ENCODE measurements at regions not wholly inside any gene's neighbourhood (a gene's known extent, or its start where the extent isn't known, plus 50 kb on each side); places are given as distances from the start of the nearest gene placed in this dataset.

- no peaks in the 10 kb centered on the region for H3K9me3 ChIP-seq (ENCODE audit: control insufficient read depth, low read depth, low read length)
- no CpG with 5 or more reads among the region's 13 CpGs for WGBS (ENCODE audit: insufficient coverage, low lambda C conversion rate)
- H3K4me1 ChIP-seq (ENCODE audit: control insufficient read depth, insufficient read depth, low read length): no peaks in the 10 kb centered on the region
- no peak overlapping the region for H3K27ac ChIP-seq (ENCODE audit: low read length)
- no peak for DNase-seq
- no peak overlapping the region for H3K4me3 ChIP-seq (ENCODE audit: low read length)
- H3K27me3 ChIP-seq (ENCODE audit: control insufficient read depth, insufficient read depth, low read length): no peaks in the 10 kb centered on the region
- no peaks in the 10 kb centered on the region for H3K36me3 ChIP-seq (ENCODE audit: control insufficient read depth, insufficient read depth, low read length)
These were observed 406.5 kb upstream of the SHH start for GRCh38 chr7:156218544-156219306.

GRCh38 chr7:156217803-156218202 is 405.5 kb upstream of the SHH start:
- H3K9me3 ChIP-seq (ENCODE audit: control insufficient read depth, low read depth, low read length): no peaks in the 10 kb centered on the region
- H3K27me3 ChIP-seq (ENCODE audit: control insufficient read depth, insufficient read depth, low read length): no peaks in the 10 kb centered on the region
- H3K4me3 ChIP-seq (ENCODE audit: low read length): no peak overlapping the region
- no peaks in the 10 kb centered on the region for H3K36me3 ChIP-seq (ENCODE audit: control insufficient read depth, insufficient read depth, low read length)
- 100% methylated on average over 2 of the region's 6 CpGs for WGBS (ENCODE audit: insufficient coverage, low lambda C conversion rate)
- no peak overlapping the region for H3K27ac ChIP-seq (ENCODE audit: low read length)
- DNase-seq: no peak
- H3K4me1 ChIP-seq (ENCODE audit: control insufficient read depth, insufficient read depth, low read length): no peaks in the 10 kb centered on the region

GRCh38 chr7:156209087-156209486 is 396.8 kb upstream of the SHH start:
- no peaks in the 10 kb centered on the region for H3K4me1 ChIP-seq (ENCODE audit: control insufficient read depth, insufficient read depth, low read length)
- no peaks in the 10 kb centered on the region for H3K36me3 ChIP-seq (ENCODE audit: control insufficient read depth, insufficient read depth, low read length)
- DNase-seq: no peak
- no peaks in the 10 kb centered on the region for H3K27me3 ChIP-seq (ENCODE audit: control insufficient read depth, insufficient read depth, low read length)
- no CpG with 5 or more reads among the region's 7 CpGs for WGBS (ENCODE audit: insufficient coverage, low lambda C conversion rate)
- no peak overlapping the region for H3K4me3 ChIP-seq (ENCODE audit: low read length)
- no peak overlapping the region for H3K27ac ChIP-seq (ENCODE audit: low read length)
- H3K9me3 ChIP-seq (ENCODE audit: control insufficient read depth, low read depth, low read length): no peaks in the 10 kb centered on the region

- Histone ChIP-seq H3K9me3 (ENCODE audit: control insufficient read depth, low read depth, low read length) (no peaks in the 10 kb centered on the region), H3K4me1 (ENCODE audit: control insufficient read depth, insufficient read depth, low read length) (no peaks in the 10 kb centered on the region), H3K4me3 (ENCODE audit: low read length) (no peak overlapping the region), H3K27me3 (ENCODE audit: control insufficient read depth, insufficient read depth, low read length) (no peaks in the 10 kb centered on the region), H3K27ac (ENCODE audit: low read length) (no peak overlapping the region), H3K36me3 (ENCODE audit: control insufficient read depth, insufficient read depth, low read length) (no peaks in the 10 kb centered on the region)
- DNase-seq: no peak
- no CpG with 5 or more reads among the region's 6 CpGs for WGBS (ENCODE audit: insufficient coverage, low lambda C conversion rate)
These were observed 395.0 kb upstream of the SHH start for GRCh38 chr7:156207306-156207705.

- WGBS (ENCODE audit: insufficient coverage, low lambda C conversion rate): no CpG with 5 or more reads among the region's 8 CpGs
- H3K4me3 ChIP-seq (ENCODE audit: low read length): no peak overlapping the region
- no peaks in the 10 kb centered on the region for H3K9me3 ChIP-seq (ENCODE audit: control insufficient read depth, low read depth, low read length)
- H3K27ac ChIP-seq (ENCODE audit: low read length): no peak overlapping the region
- no peaks in the 10 kb centered on the region for H3K27me3 ChIP-seq (ENCODE audit: control insufficient read depth, insufficient read depth, low read length)
- H3K4me1 ChIP-seq (ENCODE audit: control insufficient read depth, insufficient read depth, low read length): no peaks in the 10 kb centered on the region
- no peak for DNase-seq
- H3K36me3 ChIP-seq (ENCODE audit: control insufficient read depth, insufficient read depth, low read length): no peaks in the 10 kb centered on the region
These were observed 393.9 kb upstream of the SHH start for GRCh38 chr7:156206174-156206573.

- Histone ChIP-seq H3K27me3 (ENCODE audit: control insufficient read depth, insufficient read depth, low read length) (no peaks in the 10 kb centered on the region), H3K9me3 (ENCODE audit: control insufficient read depth, low read depth, low read length) (no peaks in the 10 kb centered on the region), H3K4me3 (ENCODE audit: low read length) (no peak overlapping the region), H3K4me1 (ENCODE audit: control insufficient read depth, insufficient read depth, low read length) (no peaks in the 10 kb centered on the region), H3K27ac (ENCODE audit: low read length) (no peak overlapping the region), H3K36me3 (ENCODE audit: control insufficient read depth, insufficient read depth, low read length) (no peaks in the 10 kb centered on the region)
- no peak for DNase-seq
- no CpG with 5 or more reads among the region's 6 CpGs for WGBS (ENCODE audit: insufficient coverage, low lambda C conversion rate)
These were observed 392.6 kb upstream of the SHH start for GRCh38 chr7:156204820-156205219.

GRCh38 chr7:156203923-156204322 is 391.7 kb upstream of the SHH start:
- no CpG with 5 or more reads among the region's 10 CpGs for WGBS (ENCODE audit: insufficient coverage, low lambda C conversion rate)
- Histone ChIP-seq H3K4me1 (ENCODE audit: control insufficient read depth, insufficient read depth, low read length) (no peaks in the 10 kb centered on the region), H3K9me3 (ENCODE audit: control insufficient read depth, low read depth, low read length) (no peaks in the 10 kb centered on the region), H3K27ac (ENCODE audit: low read length) (no peak overlapping the region), H3K36me3 (ENCODE audit: control insufficient read depth, insufficient read depth, low read length) (no peaks in the 10 kb centered on the region), H3K4me3 (ENCODE audit: low read length) (no peak overlapping the region), H3K27me3 (ENCODE audit: control insufficient read depth, insufficient read depth, low read length) (no peaks in the 10 kb centered on the region)
- DNase-seq: no peak

- no peaks in the 10 kb centered on the region for H3K4me1 ChIP-seq (ENCODE audit: control insufficient read depth, insufficient read depth, low read length)
- no peaks in the 10 kb centered on the region for H3K27me3 ChIP-seq (ENCODE audit: control insufficient read depth, insufficient read depth, low read length)
- no peaks in the 10 kb centered on the region for H3K36me3 ChIP-seq (ENCODE audit: control insufficient read depth, insufficient read depth, low read length)
- DNase-seq: no peak
- no peak overlapping the region for H3K4me3 ChIP-seq (ENCODE audit: low read length)
- WGBS (ENCODE audit: insufficient coverage, low lambda C conversion rate): 100% methylated on average over 1 of the region's 9 CpGs
- H3K27ac ChIP-seq (ENCODE audit: low read length): no peak overlapping the region
- no peaks in the 10 kb centered on the region for H3K9me3 ChIP-seq (ENCODE audit: control insufficient read depth, low read depth, low read length)
These were observed 386.0 kb upstream of the SHH start for GRCh38 chr7:156198277-156198676.

GRCh38 chr7:156196649-156197048 is 384.4 kb upstream of the SHH start:
- no peaks in the 10 kb centered on the region for H3K36me3 ChIP-seq (ENCODE audit: control insufficient read depth, insufficient read depth, low read length)
- no peaks in the 10 kb centered on the region for H3K27me3 ChIP-seq (ENCODE audit: control insufficient read depth, insufficient read depth, low read length)
- H3K4me3 ChIP-seq (ENCODE audit: low read length): no peak overlapping the region
- DNase-seq: no peak
- no peak overlapping the region for H3K27ac ChIP-seq (ENCODE audit: low read length)
- WGBS (ENCODE audit: insufficient coverage, low lambda C conversion rate): 83% methylated on average over 6 of the region's 13 CpGs
- H3K9me3 ChIP-seq (ENCODE audit: control insufficient read depth, low read depth, low read length): no peaks in the 10 kb centered on the region
- H3K4me1 ChIP-seq (ENCODE audit: control insufficient read depth, insufficient read depth, low read length): no peaks in the 10 kb centered on the region

- DNase-seq: no peak
These were observed 383.0 kb upstream of the SHH start for GRCh38 chr7:156195276-156195675.

GRCh38 chr7:156194813-156195212 is 382.6 kb upstream of the SHH start:
- Histone ChIP-seq H3K4me3 (ENCODE audit: low read length) (no peak overlapping the region), H3K4me1 (ENCODE audit: control insufficient read depth, insufficient read depth, low read length) (no peaks in the 10 kb centered on the region), H3K27me3 (ENCODE audit: control insufficient read depth, insufficient read depth, low read length) (no peaks in the 10 kb centered on the region), H3K9me3 (ENCODE audit: control insufficient read depth, low read depth, low read length) (no peaks in the 10 kb centered on the region), H3K36me3 (ENCODE audit: control insufficient read depth, insufficient read depth, low read length) (no peaks in the 10 kb centered on the region), H3K27ac (ENCODE audit: low read length) (no peak overlapping the region)
- no CpG with 5 or more reads among the region's 11 CpGs for WGBS (ENCODE audit: insufficient coverage, low lambda C conversion rate)
- no peak for DNase-seq

More at GRCh38 chr7:156195276-156195675, 383.0 kb upstream of the SHH start:
- Histone ChIP-seq H3K27me3 (ENCODE audit: control insufficient read depth, insufficient read depth, low read length) (no peaks in the 10 kb centered on the region), H3K27ac (ENCODE audit: low read length) (no peak overlapping the region), H3K9me3 (ENCODE audit: control insufficient read depth, low read depth, low read length) (no peaks in the 10 kb centered on the region), H3K36me3 (ENCODE audit: control insufficient read depth, insufficient read depth, low read length) (no peaks in the 10 kb centered on the region), H3K4me1 (ENCODE audit: control insufficient read depth, insufficient read depth, low read length) (no peaks in the 10 kb centered on the region), H3K4me3 (ENCODE audit: low read length) (no peak overlapping the region)
- no CpG with 5 or more reads among the region's 4 CpGs for WGBS (ENCODE audit: insufficient coverage, low lambda C conversion rate)
